GM12873 (cell line): ENCODE measurements at regions not wholly inside any gene's neighbourhood (a gene's known extent, or its start where the extent isn't known, plus 50 kb on each side); places are given as distances from the start of the nearest gene placed in this dataset.

Source experiments
- TF ChIP-seq, protein P1 (sequence below): IDR thresholded peaks from 2 replicates; pipeline ENCODE4 v1.5.1; 2012; ENCODE audit warnings: low read depth, mild to moderate bottlenecking, moderate library complexity, low read length, control low read depth; ENCODE audit not compliant: insufficient read depth; ENCODE audit errors: missing control alignments

DNA sequence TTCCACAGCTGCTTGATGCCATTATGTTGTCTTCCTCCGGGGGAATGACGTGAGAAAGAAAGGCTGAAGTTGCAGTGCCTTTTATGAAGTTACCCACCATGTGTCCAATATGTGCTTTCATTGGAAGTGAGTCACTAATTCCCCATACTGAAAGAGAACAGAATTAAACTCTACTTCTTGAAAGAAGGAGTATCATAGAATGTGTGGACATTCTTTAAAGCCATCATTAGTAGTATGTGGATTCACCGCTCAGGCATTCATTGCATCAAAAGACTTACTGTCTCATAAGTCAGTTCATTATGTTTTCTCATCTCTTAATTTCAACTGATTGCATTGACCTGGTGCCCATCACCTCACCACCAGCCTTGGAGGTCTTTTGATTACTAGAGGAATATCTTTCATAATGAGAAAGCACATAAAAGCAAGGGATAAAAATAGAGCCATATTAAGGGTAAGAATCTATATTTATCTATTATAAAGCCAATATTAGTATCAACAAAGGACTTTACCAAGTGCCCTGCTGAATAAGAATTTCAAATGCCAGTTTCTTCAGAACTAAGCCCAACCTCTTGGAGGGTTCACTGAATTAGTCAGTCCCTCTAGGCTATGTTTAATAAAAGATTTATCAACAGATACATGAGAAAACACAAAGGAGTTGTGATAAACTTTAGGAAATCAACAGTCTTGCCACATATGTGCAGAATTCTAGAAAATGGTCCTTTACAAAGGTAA, 516.1 kb downstream of the NTRK2 start:
- TF ChIP-seq, protein P1, sequence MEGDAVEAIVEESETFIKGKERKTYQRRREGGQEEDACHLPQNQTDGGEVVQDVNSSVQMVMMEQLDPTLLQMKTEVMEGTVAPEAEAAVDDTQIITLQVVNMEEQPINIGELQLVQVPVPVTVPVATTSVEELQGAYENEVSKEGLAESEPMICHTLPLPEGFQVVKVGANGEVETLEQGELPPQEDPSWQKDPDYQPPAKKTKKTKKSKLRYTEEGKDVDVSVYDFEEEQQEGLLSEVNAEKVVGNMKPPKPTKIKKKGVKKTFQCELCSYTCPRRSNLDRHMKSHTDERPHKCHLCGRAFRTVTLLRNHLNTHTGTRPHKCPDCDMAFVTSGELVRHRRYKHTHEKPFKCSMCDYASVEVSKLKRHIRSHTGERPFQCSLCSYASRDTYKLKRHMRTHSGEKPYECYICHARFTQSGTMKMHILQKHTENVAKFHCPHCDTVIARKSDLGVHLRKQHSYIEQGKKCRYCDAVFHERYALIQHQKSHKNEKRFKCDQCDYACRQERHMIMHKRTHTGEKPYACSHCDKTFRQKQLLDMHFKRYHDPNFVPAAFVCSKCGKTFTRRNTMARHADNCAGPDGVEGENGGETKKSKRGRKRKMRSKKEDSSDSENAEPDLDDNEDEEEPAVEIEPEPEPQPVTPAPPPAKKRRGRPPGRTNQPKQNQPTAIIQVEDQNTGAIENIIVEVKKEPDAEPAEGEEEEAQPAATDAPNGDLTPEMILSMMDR: no peak

DNA sequence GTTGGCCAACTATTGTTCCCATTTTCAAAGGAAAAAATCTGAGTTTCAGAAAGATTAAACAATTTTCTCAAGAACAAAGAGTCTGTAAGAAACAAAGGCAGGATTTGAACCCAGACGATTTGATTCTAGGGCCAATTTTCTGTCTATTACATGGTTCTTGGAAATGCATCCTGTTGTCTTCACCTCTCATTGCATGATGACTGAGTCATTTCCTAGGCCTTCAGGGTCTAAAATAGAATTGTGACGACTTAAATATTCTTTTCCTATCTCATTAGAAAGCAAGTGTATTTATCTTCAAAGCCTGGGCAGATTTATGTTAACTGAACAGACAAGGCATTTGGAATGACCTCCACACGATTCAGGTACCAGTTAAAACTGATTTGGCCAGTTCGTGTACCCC, 512.9 kb downstream of the NTRK2 start:
- TF ChIP-seq, protein P1: no peak

DNA sequence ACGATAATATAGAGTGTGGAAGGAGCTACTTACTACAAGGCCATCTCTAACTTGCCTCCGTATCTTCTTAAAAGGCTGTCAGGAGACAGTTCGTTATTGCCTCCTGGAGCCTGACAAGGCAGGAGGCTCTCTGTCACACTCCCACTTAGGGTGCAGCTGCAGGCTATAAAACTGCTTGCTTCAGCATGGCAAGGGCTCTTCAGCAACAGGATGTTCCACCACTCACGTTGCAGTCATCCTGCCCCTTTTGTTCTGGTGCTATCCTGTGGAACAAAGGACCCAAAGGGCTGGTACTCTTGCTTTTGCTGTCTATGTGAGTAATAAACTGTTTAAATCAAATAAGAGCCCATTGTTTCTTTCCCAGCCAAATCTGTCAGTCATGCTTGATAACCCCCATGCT, 508.9 kb downstream of the NTRK2 start:
- TF ChIP-seq, protein P1: no peak

DNA sequence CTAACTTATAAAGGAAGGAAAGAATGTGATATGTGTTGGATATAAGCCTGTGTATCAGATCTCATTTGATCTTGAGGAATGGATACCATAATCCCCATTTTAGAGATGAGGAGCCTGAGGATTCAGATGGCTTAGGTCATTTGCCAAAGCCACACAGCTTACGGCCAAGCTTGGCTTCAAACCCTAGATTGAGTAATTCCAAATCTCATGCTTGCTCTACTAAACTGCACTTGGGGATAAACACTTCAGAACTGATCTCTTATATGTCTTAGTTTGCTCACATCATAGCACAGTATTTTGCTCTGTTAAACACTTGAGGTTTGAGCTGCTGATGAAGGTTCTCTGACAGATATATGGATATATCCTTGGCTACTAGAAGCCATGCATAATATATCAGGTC, 504.4 kb downstream of the NTRK2 start:
- TF ChIP-seq, protein P1: no peak

DNA sequence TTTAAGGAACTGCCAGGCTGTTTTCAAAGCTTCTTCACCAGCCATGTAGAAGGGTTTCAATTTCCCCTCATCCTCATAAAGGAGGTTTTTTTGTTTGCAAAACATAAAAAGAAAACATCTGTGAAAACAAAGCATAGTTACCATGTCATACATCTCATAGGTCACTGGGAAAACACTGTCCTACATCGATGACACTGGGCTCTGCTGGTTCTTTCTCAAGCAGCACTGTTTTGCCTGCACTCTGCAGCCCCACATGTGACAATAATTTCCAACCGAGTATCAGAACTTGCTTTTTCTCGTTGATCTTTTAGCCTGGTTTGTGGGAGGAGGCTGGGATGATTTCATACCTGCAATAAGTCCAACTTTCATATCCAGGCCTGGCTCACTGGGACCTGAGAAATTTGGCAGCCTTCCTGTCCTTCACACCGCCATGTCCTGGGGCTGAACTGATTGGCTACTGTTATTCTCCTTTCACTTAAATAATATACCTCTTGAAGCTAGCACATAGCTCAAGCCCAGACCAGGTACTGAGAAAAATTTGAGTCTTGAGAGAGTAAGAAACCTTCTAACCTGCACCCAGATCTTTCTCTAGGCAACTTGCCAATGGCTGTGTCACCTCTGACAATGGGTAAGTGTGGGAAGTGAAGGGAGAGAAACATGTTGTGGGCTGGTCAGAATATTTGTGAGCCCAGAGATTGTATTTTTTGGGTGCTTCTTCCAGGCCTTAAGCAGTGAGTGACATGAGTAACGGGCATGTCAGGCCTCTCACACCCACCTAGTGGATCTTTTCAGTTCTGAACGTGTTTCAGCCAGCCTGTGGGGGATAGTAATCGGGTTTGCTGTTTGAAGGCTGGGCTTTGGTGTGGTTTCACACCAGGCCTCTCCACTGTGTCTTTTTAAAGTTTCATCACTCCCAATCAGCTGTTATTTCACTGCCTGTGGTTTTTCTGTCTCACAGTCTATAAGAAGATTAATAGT, 502.8 kb downstream of the NTRK2 start:
- TF ChIP-seq, protein P1: no peak

DNA sequence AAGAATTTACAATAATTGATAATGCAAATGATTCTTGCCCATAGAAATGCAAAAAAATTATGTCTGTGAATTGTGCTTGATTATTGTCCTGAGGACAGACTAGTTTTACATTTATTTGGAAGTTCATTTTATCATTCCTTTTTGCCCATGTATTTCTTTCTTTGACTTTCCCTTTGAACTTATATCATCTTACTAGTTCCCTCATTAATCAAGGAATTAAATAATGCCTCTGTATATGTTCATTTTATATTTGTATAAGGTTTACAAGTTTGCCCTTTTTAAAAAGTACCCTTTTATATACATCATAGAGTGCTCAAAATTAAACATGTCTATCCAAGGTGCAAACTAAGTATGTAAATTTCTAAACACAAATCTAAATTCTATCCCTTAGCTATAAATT, 501.6 kb downstream of the NTRK2 start:
- TF ChIP-seq, protein P1: no peak

DNA sequence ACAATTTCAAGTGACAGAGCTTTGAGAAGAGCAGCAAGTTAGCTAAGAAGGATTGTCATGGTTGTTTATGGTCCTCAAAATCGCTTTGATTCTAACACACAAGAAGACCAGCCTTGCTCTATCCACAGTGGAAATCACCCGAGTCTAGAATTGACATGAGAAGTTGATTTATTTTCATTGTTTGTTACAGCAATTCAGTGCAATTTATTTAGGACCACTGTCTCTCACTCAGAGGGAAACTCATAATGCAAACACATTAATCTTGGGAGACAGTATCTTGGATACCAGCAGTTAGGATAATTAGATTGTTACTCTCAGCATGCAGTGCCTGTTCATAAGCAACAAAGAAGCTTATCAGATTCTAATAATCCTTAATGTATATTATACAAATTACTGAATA, 498.9 kb downstream of the NTRK2 start:
- TF ChIP-seq, protein P1: no peak
